Stimulated activated CD8-positive, alpha-beta memory T cell treated with anti-CD3 and anti-CD28 coated beads, Interleukin-4, amount 100 ng/mL, for 24 hours (primary cell): ENCODE measurements at regions not wholly inside any gene's neighbourhood (a gene's known extent, or its start where the extent isn't known, plus 50 kb on each side); places are given as distances from the start of the nearest gene placed in this dataset.

Experiments
- DNase-seq: peaks from one replicate; pipeline ENCODE4 v3.0.0-alpha.2; 2020; ENCODE audit warnings: low read depth

GRCh38 chr2:7765236-7765635 lies 848.0 kb downstream of the RNF144A start:
- no peak for DNase-seq

GRCh38 chr2:7766088-7766722 lies 849.0 kb downstream of the RNF144A start:
- DNase-seq, result peak; percentile 12

- DNase-seq, result no peak
Observed at GRCh38 chr2:7766978-7767565, 849.9 kb downstream of the RNF144A start.

- DNase-seq, result no peak
Observed at GRCh38 chr2:7767902-7768301, 850.7 kb downstream of the RNF144A start.

- no peak for DNase-seq
Observed at GRCh38 chr2:7771781-7772180, 854.6 kb downstream of the RNF144A start.

GRCh38 chr2:7773362-7774360 lies 856.4 kb downstream of the RNF144A start:
- DNase-seq, result no peak

- DNase-seq, result no peak
Observed at GRCh38 chr2:7774481-7774880, 857.3 kb downstream of the RNF144A start.

- no peak for DNase-seq
Observed at GRCh38 chr2:7777668-7778067, 860.5 kb downstream of the RNF144A start.

- DNase-seq, result no peak
Observed at GRCh38 chr2:7780321-7780720, 863.1 kb downstream of the RNF144A start.

- DNase-seq, result no peak
Observed at GRCh38 chr2:7785700-7786099, 868.5 kb downstream of the RNF144A start.

GRCh38 chr2:7788736-7789135 lies 871.5 kb downstream of the RNF144A start:
- no peak for DNase-seq

GRCh38 chr2:7792031-7792651 lies 874.9 kb downstream of the RNF144A start:
- no peak for DNase-seq

GRCh38 chr2:7795778-7796563 lies 878.8 kb downstream of the RNF144A start:
- DNase-seq, result no peak

GRCh38 chr2:7800031-7800430 lies 881.8 kb upstream of the ID2 start:
- DNase-seq, result no peak

- DNase-seq, result no peak
Observed at GRCh38 chr2:7801212-7801611, 880.6 kb upstream of the ID2 start.

GRCh38 chr2:7803515-7803914 lies 878.3 kb upstream of the ID2 start:
- no peak for DNase-seq

- no peak for DNase-seq
Observed at GRCh38 chr2:7809640-7810039, 872.2 kb upstream of the ID2 start.

GRCh38 chr2:7811073-7811472 lies 870.8 kb upstream of the ID2 start:
- DNase-seq, result no peak

- DNase-seq, result no peak
Observed at GRCh38 chr2:7812231-7812995, 869.4 kb upstream of the ID2 start.

GRCh38 chr2:7813541-7814292 lies 868.1 kb upstream of the ID2 start:
- DNase-seq, result no peak
